H9 (cell line): ENCODE measurements at regions not wholly inside any gene's neighbourhood (a gene's known extent, or its start where the extent isn't known, plus 50 kb on each side); places are given as distances from the start of the nearest gene placed in this dataset.
A peak's percentile ranks its signal among the peaks of the same experiment; 100 is the strongest.

ENCODE experiments used
- DNase-seq: peaks from one replicate; pipeline ENCODE4 v3.0.0-alpha.2; 2017
- H2AFZ ChIP-seq: one replicate; pipeline ENCODE4 v1.6.1; 2013; ENCODE audit warnings: mild to moderate bottlenecking, low read length, control low read depth, moderate library complexity
- H2AK5ac ChIP-seq: 2 replicates; pipeline ENCODE4 v1.6.1; 2013; ENCODE audit warnings: low read length, control low read depth, mixed read lengths; ENCODE audit not compliant: insufficient read length
- H2BK120ac ChIP-seq: one replicate; pipeline ENCODE4 v1.6.1; 2013; ENCODE audit warnings: low read depth, mild to moderate bottlenecking, low read length, control low read depth, inconsistent platforms; ENCODE audit not compliant: poor library complexity, severe bottlenecking
- H2BK12ac ChIP-seq: 2 replicates; pipeline ENCODE4 v1.6.1; 2013; ENCODE audit warnings: low read length, control low read depth, mixed read lengths, low read depth; ENCODE audit not compliant: insufficient read length
- H2BK15ac ChIP-seq: 2 replicates; pipeline ENCODE4 v1.6.1; 2013; ENCODE audit warnings: low read depth, low read length, control low read depth
- H2BK20ac ChIP-seq: one replicate; pipeline ENCODE4 v1.6.1; 2013; ENCODE audit warnings: low read depth, mild to moderate bottlenecking, low read length, control low read depth, inconsistent platforms; ENCODE audit not compliant: poor library complexity, severe bottlenecking
- H2BK5ac ChIP-seq: 2 replicates; pipeline ENCODE4 v1.6.1; 2013; ENCODE audit warnings: low read length, control low read depth, mixed read lengths; ENCODE audit not compliant: insufficient read length
- H3K14ac ChIP-seq: 2 replicates; pipeline ENCODE4 v1.6.1; 2013; ENCODE audit warnings: low read length, control low read depth; ENCODE audit not compliant: insufficient read depth
- H3K18ac ChIP-seq: 2 replicates; pipeline ENCODE4 v1.6.1; 2013; ENCODE audit warnings: low read depth, mild to moderate bottlenecking, mixed read lengths, low read length, control low read depth; ENCODE audit not compliant: insufficient read length
- H3K23ac ChIP-seq: 2 replicates; pipeline ENCODE4 v1.6.1; 2013; ENCODE audit warnings: low read length, control low read depth, mixed read lengths, low read depth; ENCODE audit not compliant: insufficient read length
- H3K23me2 ChIP-seq: 2 replicates; pipeline ENCODE4 v1.6.1; 2013; ENCODE audit warnings: low read depth, mild to moderate bottlenecking, mixed read lengths, low read length, control low read depth; ENCODE audit not compliant: insufficient read length, poor library complexity, severe bottlenecking
- H3K27ac ChIP-seq: 2 replicates; pipeline ENCODE4 v1.5.1; 2013; ENCODE audit warnings: low read length, control low read depth, mixed read lengths, low read depth; ENCODE audit not compliant: insufficient read length
- H3K27me3 ChIP-seq: 2 replicates; pipeline ENCODE4 v1.6.1; 2013; ENCODE audit warnings: low read length, control low read depth, inconsistent platforms; ENCODE audit not compliant: insufficient read depth
- H3K4ac ChIP-seq: 2 replicates; pipeline ENCODE4 v1.6.1; 2013; ENCODE audit warnings: low read depth, mild to moderate bottlenecking, control low read depth, inconsistent platforms, low read length, moderate library complexity
- H3K4me1 ChIP-seq: 2 replicates; pipeline ENCODE4 v1.6.1; 2013; ENCODE audit warnings: low read length, control low read depth, inconsistent platforms; ENCODE audit not compliant: insufficient read depth
- H3K4me2 ChIP-seq: 2 replicates; pipeline ENCODE4 v1.6.1; 2013; ENCODE audit warnings: low read length, control low read depth, mixed read lengths; ENCODE audit not compliant: insufficient read length, insufficient read depth
- H3K56ac ChIP-seq: 2 replicates; pipeline ENCODE4 v1.6.1; 2013; ENCODE audit warnings: low read depth, mild to moderate bottlenecking, mixed read lengths, low read length, control low read depth; ENCODE audit not compliant: insufficient read length
- H3K79me1 ChIP-seq: 2 replicates; pipeline ENCODE4 v1.6.1; 2013; ENCODE audit warnings: low read depth, mild to moderate bottlenecking, moderate library complexity, low read length, control low read depth, inconsistent platforms; ENCODE audit not compliant: insufficient read depth, poor library complexity, severe bottlenecking
- H3K79me2 ChIP-seq: 2 replicates; pipeline ENCODE4 v1.6.1; 2013; ENCODE audit warnings: low read length, control low read depth, inconsistent platforms; ENCODE audit not compliant: insufficient read depth
- H3K9ac ChIP-seq: 2 replicates; pipeline ENCODE4 v1.6.1; 2013; ENCODE audit warnings: low read length, control low read depth, mixed read lengths; ENCODE audit not compliant: insufficient read length; ENCODE audit errors: extremely low read depth
- H3K9me3 ChIP-seq: one replicate; pipeline ENCODE4 v1.6.1; 2013; ENCODE audit warnings: low read depth, low read length, inconsistent platforms; ENCODE audit not compliant: control insufficient read depth
- H3T11ph ChIP-seq: one replicate; pipeline ENCODE4 v1.6.1; 2013; ENCODE audit warnings: mild to moderate bottlenecking, low read length, control low read depth, inconsistent platforms
- H4K20me1 ChIP-seq: one replicate; pipeline ENCODE4 v1.6.1; 2013; ENCODE audit not compliant: control insufficient read depth, insufficient read length, insufficient read depth
- H4K5ac ChIP-seq: 2 replicates; pipeline ENCODE4 v1.6.1; 2013; ENCODE audit warnings: low read depth, mild to moderate bottlenecking, mixed read lengths, low read length, control low read depth; ENCODE audit not compliant: insufficient read length
- H4K8ac ChIP-seq: replicated peaks from 2 replicates; pipeline ENCODE4 v1.6.1; 2013; ENCODE audit warnings: low read length, control low read depth, mixed read lengths, low read depth; ENCODE audit not compliant: insufficient read length
- H4K91ac ChIP-seq: 2 replicates; pipeline ENCODE4 v1.6.1; 2013; ENCODE audit warnings: low read depth, mild to moderate bottlenecking, moderate library complexity, mixed read lengths, low read length, control low read depth; ENCODE audit not compliant: insufficient read length
- H3K27ac Mint-ChIP-seq, 3 experiments: 2 replicates in 2 of 3; 3 replicates in 1 of 3; pipeline ENCODE4 v1.8.0; 2020 to 2021; ENCODE audit warnings: mixed read lengths in 3 of 3, mild to moderate bottlenecking in 1 of 3, moderate library complexity in 1 of 3
- H3K27me3 Mint-ChIP-seq: 2 replicates; pipeline ENCODE4 v1.8.0; 2021; ENCODE audit warnings: low read depth, mild to moderate bottlenecking, moderate library complexity, mixed read lengths
- H3K36me3 Mint-ChIP-seq, 3 experiments: 2 replicates in 2 of 3; 3 replicates in 1 of 3; pipeline ENCODE4 v1.8.0; 2020 to 2021; ENCODE audit warnings: low read depth in 3 of 3, mixed read lengths in 3 of 3; ENCODE audit not compliant: insufficient read depth in 1 of 3
- H3K4me1 Mint-ChIP-seq, 2 experiments: 2 replicates each; pipeline ENCODE4 v1.8.0; 2020; ENCODE audit warnings: mixed read lengths in 2 of 2
- H3K4me3 Mint-ChIP-seq, 2 experiments: 2 replicates in 1 of 2; 3 replicates in 1 of 2; pipeline ENCODE4 v1.8.0; 2020 to 2021; ENCODE audit warnings: mild to moderate bottlenecking in 2 of 2, mixed read lengths in 2 of 2, moderate library complexity in 1 of 2
- H3K9me3 Mint-ChIP-seq, 2 experiments: 2 replicates in 1 of 2; 3 replicates in 1 of 2; pipeline ENCODE4 v1.8.0; 2020; ENCODE audit warnings: mild to moderate bottlenecking in 2 of 2, mixed read lengths in 2 of 2, moderate library complexity in 1 of 2
- CTCF ChIP-seq: fragments of 200-600 bp; sonication (generic); conservative IDR thresholded peaks from 3 replicates; pipeline ENCODE4 v1.8.0; 2021; ENCODE audit warnings: antibody characterized with exemption, mild to moderate bottlenecking
- WGBS: extraction: QIAGEN DNeasy Blood & Tissue Kit; methylation state at CpG from one replicate; pipeline ENCODE4 v1.1.7; 2013; ENCODE audit warnings: missing lambda C conversion rate, low lambda C conversion rate, mixed read lengths; ENCODE audit not compliant: insufficient read length; ENCODE audit errors: extremely low coverage; 5-methylcytosine and 5-hydroxymethylcytosine counted together

GRCh38 chr12:88957358-88957757 is 377.1 kb upstream of the KITLG start:
- Histone ChIP-seq H3K4me1 (peaks cover 13% of the 10 kb centered on the region), H3K18ac (no peak overlapping the region), H3K4ac (no peak overlapping the region), H2BK20ac (no peak overlapping the region), H3T11ph (no peak overlapping the region), H2BK120ac (no peak overlapping the region), H2AFZ (no peak overlapping the region), H4K5ac (no peak overlapping the region), H4K20me1 (no peaks in the 10 kb centered on the region), H3K9me3 (no peaks in the 10 kb centered on the region), H4K8ac (no peak overlapping the region), H3K79me1 (no peaks in the 10 kb centered on the region), H3K4me2 (no peak overlapping the region), H3K27ac (no peak overlapping the region), H2BK12ac (no peak overlapping the region), H2BK5ac (no peak overlapping the region), H2BK15ac (no peak overlapping the region), H3K56ac (no peak overlapping the region), H3K23ac (no peak overlapping the region), H3K27me3 (peaks cover 17% of the 10 kb centered on the region), H3K14ac (no peak overlapping the region), H2AK5ac (no peak overlapping the region), H4K91ac (no peak overlapping the region), H3K79me2 (no peaks in the 10 kb centered on the region), H3K23me2 (no peaks in the 10 kb centered on the region), H3K9ac (no peak overlapping the region)
- Mint-ChIP-seq H3K27me3 (peaks cover 54% of the 10 kb centered on the region), H3K9me3 (peaks cover 0 to 2% of the 10 kb centered on the region in 2 experiments; a peak in 1 of 5 replicates), H3K27ac (no peak overlapping the region), H3K4me3 (no peak overlapping the region), H3K36me3 (no peaks in the 10 kb centered on the region), H3K4me1 (peaks cover 72 to 76% of the 10 kb centered on the region in 2 experiments)
- WGBS: no CpG with 5 or more reads among the region's 3 CpGs
- no peak for TF ChIP-seq CTCF
- peak; percentile 33 for DNase-seq
